GM12878 (cell line): ENCODE measurements at regions not wholly inside any gene's neighbourhood (a gene's known extent, or its start where the extent isn't known, plus 50 kb on each side); places are given as distances from the start of the nearest gene placed in this dataset.

Experiments
- BCL11A ChIP-seq: IDR thresholded peaks from 2 replicates; pipeline ENCODE4 v1.6.1; 2011; ENCODE audit warnings: low read depth, low read length
- CBFB ChIP-seq: IDR thresholded peaks from 2 replicates; pipeline ENCODE4 v1.6.1; 2016; ENCODE audit warnings: antibody characterized with exemption, low read depth
- EP300 ChIP-seq, 2 experiments: fragments of 150-350 bp in 1 of 2; IDR thresholded peaks; 2 replicates each; pipeline ENCODE4 v1.6.1; 2011 to 2012; ENCODE audit warnings: low read depth in 2 of 2, low read length in 2 of 2, borderline replicate concordance in 1 of 2, improper control_type of control experiment in 1 of 2, inconsistent platforms in 1 of 2; ENCODE audit not compliant: control insufficient read depth in 1 of 2
- EZH2 ChIP-seq: IDR thresholded peaks from 2 replicates; pipeline ENCODE4 v1.6.1; 2012; ENCODE audit warnings: low read depth, mild to moderate bottlenecking, control low read depth, inconsistent platforms, low read length, borderline replicate concordance; ENCODE audit not compliant: control insufficient read depth
- MEF2A ChIP-seq: IDR thresholded peaks from 2 replicates; pipeline ENCODE4 v1.6.1; 2011; ENCODE audit warnings: low read depth, mild to moderate bottlenecking, low read length, moderate library complexity; ENCODE audit not compliant: insufficient read depth
- PAX5 ChIP-seq: IDR thresholded peaks from 2 replicates; pipeline ENCODE4 v1.6.1; 2011; ENCODE audit warnings: low read depth, low read length, borderline replicate concordance
- POLR2AphosphoS5 ChIP-seq: IDR thresholded peaks from 2 replicates; pipeline ENCODE4 v1.6.1; 2011; ENCODE audit warnings: mild to moderate bottlenecking, low read length, inconsistent platforms
- SUZ12 ChIP-seq: fragments of 200-600 bp; sonication (generic); IDR thresholded peaks from one replicate; pipeline ENCODE4 v1.6.1; 2018; ENCODE audit warnings: antibody characterized with exemption, mild to moderate bottlenecking; ENCODE audit not compliant: unreplicated experiment
- ZNF207 ChIP-seq: fragments of 450-650 bp; IDR thresholded peaks from 2 replicates; pipeline ENCODE4 v1.6.1; 2014; ENCODE audit warnings: antibody characterized with exemption, mild to moderate bottlenecking, borderline replicate concordance
- TF ChIP-seq, protein P1 (sequence below): IDR thresholded peaks from 2 replicates; pipeline ENCODE4 v1.6.1; 2011; ENCODE audit warnings: mild to moderate bottlenecking, low read depth, low read length, moderate library complexity; ENCODE audit not compliant: insufficient replicate concordance
- TF ChIP-seq, protein P2 (sequence below), 3 experiments: IDR thresholded peaks in 2 of 3; conservative IDR thresholded peaks in 1 of 3; 2 replicates each; pipeline ENCODE4 v1.5.1; 2011; ENCODE audit warnings: low read depth in 3 of 3, low read length in 3 of 3, mild to moderate bottlenecking in 3 of 3, control low read depth in 2 of 3, moderate library complexity in 2 of 3, inconsistent platforms in 1 of 3, mixed read lengths in 1 of 3; ENCODE audit not compliant: control insufficient read depth in 2 of 3, insufficient read depth in 1 of 3; ENCODE audit errors: extremely low read depth in 1 of 3
- TF ChIP-seq, protein P3 (sequence below): IDR thresholded peaks from 2 replicates; pipeline ENCODE4 v1.6.1; 2011; ENCODE audit warnings: low read depth, mild to moderate bottlenecking, low read length, moderate library complexity, borderline replicate concordance; ENCODE audit errors: extremely low read depth
- TF ChIP-seq, protein P4 (sequence below): IDR thresholded peaks from 2 replicates; pipeline ENCODE4 v1.6.1; 2012; ENCODE audit warnings: low read depth, low read length, improper control_type of control experiment

DNA sequence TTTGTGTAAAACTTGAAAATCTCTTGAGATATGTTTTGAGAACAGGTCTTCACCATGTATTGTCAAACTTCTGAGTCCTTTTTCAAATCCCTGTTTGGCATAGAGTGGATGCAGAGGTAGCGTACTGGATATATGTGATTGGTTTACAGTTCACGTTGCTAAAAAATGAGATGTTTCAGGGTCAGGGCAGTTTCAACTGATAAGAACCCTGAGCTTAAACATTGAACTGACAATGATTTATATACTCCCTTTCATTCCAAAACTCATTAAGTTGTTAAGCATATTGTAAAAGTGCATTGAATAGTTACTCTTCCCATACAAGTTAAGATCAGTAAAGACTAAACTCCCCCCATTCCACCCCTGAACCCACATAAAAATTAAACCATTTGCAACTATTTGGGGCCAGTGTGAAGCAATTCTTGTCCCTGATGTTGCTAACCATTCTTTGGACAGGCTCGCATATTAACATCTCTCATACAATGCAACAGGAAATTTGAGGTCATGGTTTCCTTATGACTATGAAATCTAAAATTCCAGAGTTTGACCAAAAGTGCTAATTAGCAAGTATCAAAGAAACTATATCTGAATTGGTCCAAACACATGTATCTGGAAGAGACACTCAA is 470.9 kb upstream of the ACVR2A start:
- TF ChIP-seq ZNF207 (no peak), CBFB (no peak), BCL11A (no peak), SUZ12 (no peak), MEF2A (no peak), EZH2 (no peak), POLR2AphosphoS5 (no peak), EP300 (IDR thresholded peaks at IDR 0.05; ENCODE audit: borderline replicate concordance in 1 of 2, control insufficient read depth in 1 of 2, low read depth in 2 of 2, low read length in 2 of 2) (no peak), PAX5 (no peak)
- TF ChIP-seq, protein P1, sequence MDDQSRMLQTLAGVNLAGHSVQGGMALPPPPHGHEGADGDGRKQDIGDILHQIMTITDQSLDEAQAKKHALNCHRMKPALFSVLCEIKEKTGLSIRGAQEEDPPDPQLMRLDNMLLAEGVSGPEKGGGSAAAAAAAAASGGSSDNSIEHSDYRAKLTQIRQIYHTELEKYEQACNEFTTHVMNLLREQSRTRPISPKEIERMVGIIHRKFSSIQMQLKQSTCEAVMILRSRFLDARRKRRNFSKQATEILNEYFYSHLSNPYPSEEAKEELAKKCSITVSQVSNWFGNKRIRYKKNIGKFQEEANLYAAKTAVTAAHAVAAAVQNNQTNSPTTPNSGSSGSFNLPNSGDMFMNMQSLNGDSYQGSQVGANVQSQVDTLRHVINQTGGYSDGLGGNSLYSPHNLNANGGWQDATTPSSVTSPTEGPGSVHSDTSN: no peak
- TF ChIP-seq, protein P2, sequence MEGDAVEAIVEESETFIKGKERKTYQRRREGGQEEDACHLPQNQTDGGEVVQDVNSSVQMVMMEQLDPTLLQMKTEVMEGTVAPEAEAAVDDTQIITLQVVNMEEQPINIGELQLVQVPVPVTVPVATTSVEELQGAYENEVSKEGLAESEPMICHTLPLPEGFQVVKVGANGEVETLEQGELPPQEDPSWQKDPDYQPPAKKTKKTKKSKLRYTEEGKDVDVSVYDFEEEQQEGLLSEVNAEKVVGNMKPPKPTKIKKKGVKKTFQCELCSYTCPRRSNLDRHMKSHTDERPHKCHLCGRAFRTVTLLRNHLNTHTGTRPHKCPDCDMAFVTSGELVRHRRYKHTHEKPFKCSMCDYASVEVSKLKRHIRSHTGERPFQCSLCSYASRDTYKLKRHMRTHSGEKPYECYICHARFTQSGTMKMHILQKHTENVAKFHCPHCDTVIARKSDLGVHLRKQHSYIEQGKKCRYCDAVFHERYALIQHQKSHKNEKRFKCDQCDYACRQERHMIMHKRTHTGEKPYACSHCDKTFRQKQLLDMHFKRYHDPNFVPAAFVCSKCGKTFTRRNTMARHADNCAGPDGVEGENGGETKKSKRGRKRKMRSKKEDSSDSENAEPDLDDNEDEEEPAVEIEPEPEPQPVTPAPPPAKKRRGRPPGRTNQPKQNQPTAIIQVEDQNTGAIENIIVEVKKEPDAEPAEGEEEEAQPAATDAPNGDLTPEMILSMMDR (IDR thresholded peaks at IDR 0.05 in 2 of 3, conservative IDR thresholded peaks at IDR 0.05 in 1 of 3; ENCODE audit: control insufficient read depth in 2 of 3, extremely low read depth in 1 of 3, insufficient read depth in 1 of 3, low read depth in 3 of 3, low read length in 3 of 3): no peak
- TF ChIP-seq, protein P3, sequence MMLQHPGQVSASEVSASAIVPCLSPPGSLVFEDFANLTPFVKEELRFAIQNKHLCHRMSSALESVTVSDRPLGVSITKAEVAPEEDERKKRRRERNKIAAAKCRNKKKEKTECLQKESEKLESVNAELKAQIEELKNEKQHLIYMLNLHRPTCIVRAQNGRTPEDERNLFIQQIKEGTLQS: no peak
- TF ChIP-seq, protein P4, sequence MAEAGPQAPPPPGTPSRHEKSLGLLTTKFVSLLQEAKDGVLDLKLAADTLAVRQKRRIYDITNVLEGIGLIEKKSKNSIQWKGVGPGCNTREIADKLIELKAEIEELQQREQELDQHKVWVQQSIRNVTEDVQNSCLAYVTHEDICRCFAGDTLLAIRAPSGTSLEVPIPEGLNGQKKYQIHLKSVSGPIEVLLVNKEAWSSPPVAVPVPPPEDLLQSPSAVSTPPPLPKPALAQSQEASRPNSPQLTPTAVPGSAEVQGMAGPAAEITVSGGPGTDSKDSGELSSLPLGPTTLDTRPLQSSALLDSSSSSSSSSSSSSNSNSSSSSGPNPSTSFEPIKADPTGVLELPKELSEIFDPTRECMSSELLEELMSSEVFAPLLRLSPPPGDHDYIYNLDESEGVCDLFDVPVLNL: no peak
